ENCODE measurements at regions not wholly inside any gene's neighbourhood (a gene's known extent, or its start where the extent isn't known, plus 50 kb on each side); places are given as distances from the start of the nearest gene placed in this dataset.

GRCh38 chr10:91574236-91574635, 58.6 kb downstream of the PPP1R3C start:
- no peak for TF ChIP-seq CTCF (CRISPR knock-in tag; IDR thresholded peaks at IDR 0.05)
- TF ChIP-seq POLR2A (IDR thresholded peaks at IDR 0.05; ENCODE audit: insufficient read depth in 1 of 2, low read depth in 2 of 2, low read length in 2 of 2) = no peak
- TF ChIP-seq RELA (CRISPR knock-in tag; IDR thresholded peaks at IDR 0.05) = no peak
- no peak for TF ChIP-seq SKI (IDR thresholded peaks at IDR 0.05; ENCODE audit: partially characterized antibody)
- no peak for TF ChIP-seq SAFB2 (CRISPR knock-in tag; IDR thresholded peaks at IDR 0.05; ENCODE audit: borderline replicate concordance, low read depth)
- TF ChIP-seq MLX (CRISPR knock-in tag; IDR thresholded peaks at IDR 0.05) = no peak
- TF ChIP-seq FOXK2 (IDR thresholded peaks at IDR 0.05) = no peak
- no peak for TF ChIP-seq TBP (CRISPR knock-in tag; IDR thresholded peaks at IDR 0.05)
- TF ChIP-seq MAZ (IDR thresholded peaks at IDR 0.05; ENCODE audit: borderline replicate concordance, low read depth, low read length) = no peak
- TF ChIP-seq MAZ (CRISPR knock-in tag; IDR thresholded peaks at IDR 0.05; ENCODE audit: low read depth) = no peak
- no peak for TF ChIP-seq MXI1 (IDR thresholded peaks at IDR 0.05; ENCODE audit: borderline replicate concordance, low read depth, low read length)
